ENCODE measurements at regions not wholly inside any gene's neighbourhood (a gene's known extent, or its start where the extent isn't known, plus 50 kb on each side); places are given as distances from the start of the nearest gene placed in this dataset.

DNA sequence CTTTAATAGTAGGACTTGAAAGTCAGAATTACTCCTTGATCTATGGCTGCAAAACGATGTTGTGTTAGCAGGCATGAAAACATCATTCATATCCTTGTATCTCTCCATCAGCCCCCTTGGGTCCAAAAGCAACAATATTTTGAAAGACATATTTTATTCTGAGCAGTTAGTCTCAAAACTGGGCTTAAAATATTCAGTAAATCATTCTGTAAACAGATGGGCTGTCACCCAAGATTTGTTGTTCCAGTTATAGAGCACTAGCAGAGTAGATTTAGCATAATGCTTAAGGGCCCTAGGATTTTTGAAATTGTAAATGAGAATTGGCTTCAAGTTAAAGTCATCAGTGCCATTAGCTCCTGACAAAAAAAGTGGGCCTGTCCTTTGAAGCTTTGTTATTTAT lies 1565.6 kb downstream of the STIM2 start:
- TF ChIP-seq, protein P1, sequence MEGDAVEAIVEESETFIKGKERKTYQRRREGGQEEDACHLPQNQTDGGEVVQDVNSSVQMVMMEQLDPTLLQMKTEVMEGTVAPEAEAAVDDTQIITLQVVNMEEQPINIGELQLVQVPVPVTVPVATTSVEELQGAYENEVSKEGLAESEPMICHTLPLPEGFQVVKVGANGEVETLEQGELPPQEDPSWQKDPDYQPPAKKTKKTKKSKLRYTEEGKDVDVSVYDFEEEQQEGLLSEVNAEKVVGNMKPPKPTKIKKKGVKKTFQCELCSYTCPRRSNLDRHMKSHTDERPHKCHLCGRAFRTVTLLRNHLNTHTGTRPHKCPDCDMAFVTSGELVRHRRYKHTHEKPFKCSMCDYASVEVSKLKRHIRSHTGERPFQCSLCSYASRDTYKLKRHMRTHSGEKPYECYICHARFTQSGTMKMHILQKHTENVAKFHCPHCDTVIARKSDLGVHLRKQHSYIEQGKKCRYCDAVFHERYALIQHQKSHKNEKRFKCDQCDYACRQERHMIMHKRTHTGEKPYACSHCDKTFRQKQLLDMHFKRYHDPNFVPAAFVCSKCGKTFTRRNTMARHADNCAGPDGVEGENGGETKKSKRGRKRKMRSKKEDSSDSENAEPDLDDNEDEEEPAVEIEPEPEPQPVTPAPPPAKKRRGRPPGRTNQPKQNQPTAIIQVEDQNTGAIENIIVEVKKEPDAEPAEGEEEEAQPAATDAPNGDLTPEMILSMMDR (IDR thresholded peaks at IDR 0.05), result no peak
- no peak for TF ChIP-seq ZFX (IDR thresholded peaks at IDR 0.05; ENCODE audit: borderline replicate concordance)
